AG09319 (cell line): ENCODE measurements at regions not wholly inside any gene's neighbourhood (a gene's known extent, or its start where the extent isn't known, plus 50 kb on each side); places are given as distances from the start of the nearest gene placed in this dataset.

Source experiments
- DNase-seq: peaks from one replicate; pipeline ENCODE4 v3.0.0-alpha.2; 2010; ENCODE audit warnings: low read depth; ENCODE audit errors: extremely low read depth
- TF ChIP-seq, protein P1 (sequence below): IDR thresholded peaks from 2 replicates; pipeline ENCODE4 v1.5.1; 2011; ENCODE audit warnings: low read depth, mild to moderate bottlenecking, inconsistent platforms, low read length, moderate library complexity

DNA sequence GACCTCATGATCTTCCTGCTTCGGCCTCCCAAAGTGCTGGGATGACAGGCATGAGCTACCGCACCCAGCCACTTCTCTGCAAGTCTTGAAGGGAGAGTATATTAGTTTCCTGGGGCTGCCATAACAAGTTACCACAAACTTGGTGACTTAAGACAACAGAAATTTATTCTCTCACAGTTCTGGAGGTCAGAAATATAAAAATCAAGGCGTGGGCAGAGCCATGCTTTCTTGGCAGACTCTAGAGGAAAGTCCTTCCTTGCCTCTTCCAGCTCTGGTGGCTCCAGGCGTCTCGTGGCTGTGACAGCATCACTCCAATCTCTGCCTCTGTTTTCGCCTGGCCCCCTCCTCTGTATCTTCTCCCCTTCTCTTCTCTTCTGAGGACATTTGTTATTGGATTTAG, 110.2 kb upstream of the NAV2 start:
- TF ChIP-seq, protein P1, sequence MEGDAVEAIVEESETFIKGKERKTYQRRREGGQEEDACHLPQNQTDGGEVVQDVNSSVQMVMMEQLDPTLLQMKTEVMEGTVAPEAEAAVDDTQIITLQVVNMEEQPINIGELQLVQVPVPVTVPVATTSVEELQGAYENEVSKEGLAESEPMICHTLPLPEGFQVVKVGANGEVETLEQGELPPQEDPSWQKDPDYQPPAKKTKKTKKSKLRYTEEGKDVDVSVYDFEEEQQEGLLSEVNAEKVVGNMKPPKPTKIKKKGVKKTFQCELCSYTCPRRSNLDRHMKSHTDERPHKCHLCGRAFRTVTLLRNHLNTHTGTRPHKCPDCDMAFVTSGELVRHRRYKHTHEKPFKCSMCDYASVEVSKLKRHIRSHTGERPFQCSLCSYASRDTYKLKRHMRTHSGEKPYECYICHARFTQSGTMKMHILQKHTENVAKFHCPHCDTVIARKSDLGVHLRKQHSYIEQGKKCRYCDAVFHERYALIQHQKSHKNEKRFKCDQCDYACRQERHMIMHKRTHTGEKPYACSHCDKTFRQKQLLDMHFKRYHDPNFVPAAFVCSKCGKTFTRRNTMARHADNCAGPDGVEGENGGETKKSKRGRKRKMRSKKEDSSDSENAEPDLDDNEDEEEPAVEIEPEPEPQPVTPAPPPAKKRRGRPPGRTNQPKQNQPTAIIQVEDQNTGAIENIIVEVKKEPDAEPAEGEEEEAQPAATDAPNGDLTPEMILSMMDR, result no peak
- no peak for DNase-seq

DNA sequence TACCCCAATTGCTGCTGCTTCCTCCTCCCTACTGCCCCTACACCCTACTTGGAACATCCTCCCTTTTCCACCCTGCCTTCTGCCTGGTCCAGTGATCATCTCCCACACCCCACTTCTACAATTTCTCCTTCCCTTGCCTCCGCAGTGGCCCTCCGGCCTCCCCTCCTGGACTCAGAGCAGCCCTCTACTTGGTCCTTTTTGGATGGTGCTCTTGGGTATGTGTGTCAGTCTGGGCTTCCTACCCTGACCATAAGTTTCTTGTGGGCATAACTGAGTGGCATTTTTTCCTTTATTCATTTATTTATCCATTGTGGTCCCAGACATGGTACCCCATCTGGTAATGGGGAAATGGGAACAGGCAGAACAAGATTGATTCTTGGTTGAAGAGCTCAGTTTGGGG, 111.4 kb upstream of the NAV2 start:
- no peak for DNase-seq
- TF ChIP-seq, protein P1, result no peak

DNA sequence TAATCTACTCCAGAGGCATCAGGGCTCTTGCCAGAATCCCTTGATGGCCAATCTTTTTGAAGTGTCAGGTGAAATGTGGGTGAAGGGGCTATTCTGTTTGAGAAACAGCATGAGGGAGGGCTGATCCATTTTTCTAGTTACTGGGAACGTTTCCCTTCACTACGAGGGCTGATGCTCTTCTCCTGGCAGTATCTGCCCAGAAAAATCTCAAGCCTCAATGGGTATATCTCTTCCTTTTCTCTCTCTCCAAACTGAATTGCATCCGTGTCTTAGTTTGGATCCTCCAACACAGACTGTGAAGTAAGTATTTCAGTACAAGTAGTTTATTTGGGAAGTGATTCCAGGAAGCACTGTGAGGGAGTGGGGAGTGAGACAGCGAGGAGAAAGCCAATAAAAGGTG, 113.0 kb upstream of the NAV2 start:
- TF ChIP-seq, protein P1, result no peak
- DNase-seq, result no peak

DNA sequence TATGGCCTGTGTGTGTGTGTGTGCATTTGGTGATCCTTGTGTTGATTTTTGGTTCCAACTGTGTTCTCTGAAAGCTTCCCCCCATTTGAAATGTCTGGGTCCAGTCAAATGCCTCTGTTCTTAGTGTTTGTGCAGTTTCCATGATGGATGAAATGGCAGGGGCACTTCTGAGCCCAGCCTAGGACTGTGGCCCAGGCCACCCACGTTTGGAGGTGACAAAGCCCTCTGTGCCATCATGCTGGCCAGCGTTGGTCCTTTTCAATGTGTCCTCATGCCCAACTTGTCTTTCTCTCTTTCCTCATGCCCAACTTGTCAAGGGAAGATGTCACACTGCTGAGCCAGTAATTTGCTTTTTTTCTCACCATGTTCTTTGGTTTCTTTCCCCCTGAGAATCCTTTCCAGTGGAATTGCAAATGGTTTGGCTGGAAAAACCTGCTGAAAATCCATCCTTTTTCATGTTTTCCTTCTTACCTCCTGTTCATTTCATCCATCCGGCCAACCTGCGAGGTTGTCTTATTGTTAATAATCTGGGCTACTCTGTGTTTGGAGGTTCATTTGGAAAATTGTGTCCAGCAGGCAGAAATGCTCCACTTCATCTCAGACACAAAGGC, 113.7 kb upstream of the NAV2 start:
- TF ChIP-seq, protein P1, result no peak
- DNase-seq, result no peak

DNA sequence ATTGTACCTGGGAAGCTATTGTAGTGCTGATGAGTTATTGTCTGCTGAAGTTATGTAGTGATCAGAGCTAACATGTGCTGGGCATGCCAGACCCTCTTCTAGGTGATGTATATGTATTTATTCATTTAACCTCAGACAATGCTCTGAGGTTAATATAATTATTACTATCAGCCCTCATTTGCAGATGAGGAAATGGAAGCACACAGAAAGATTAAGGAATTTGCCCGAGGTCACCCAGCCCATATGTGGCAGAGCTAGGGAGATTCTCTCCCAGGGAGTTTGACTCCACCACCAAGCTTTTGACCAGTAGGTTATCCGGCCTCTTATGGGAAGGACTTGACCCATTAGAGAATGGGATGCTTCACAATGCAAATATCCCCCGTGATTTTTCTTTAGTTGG, 114.2 kb upstream of the NAV2 start:
- TF ChIP-seq, protein P1, result no peak
- no peak for DNase-seq

DNA sequence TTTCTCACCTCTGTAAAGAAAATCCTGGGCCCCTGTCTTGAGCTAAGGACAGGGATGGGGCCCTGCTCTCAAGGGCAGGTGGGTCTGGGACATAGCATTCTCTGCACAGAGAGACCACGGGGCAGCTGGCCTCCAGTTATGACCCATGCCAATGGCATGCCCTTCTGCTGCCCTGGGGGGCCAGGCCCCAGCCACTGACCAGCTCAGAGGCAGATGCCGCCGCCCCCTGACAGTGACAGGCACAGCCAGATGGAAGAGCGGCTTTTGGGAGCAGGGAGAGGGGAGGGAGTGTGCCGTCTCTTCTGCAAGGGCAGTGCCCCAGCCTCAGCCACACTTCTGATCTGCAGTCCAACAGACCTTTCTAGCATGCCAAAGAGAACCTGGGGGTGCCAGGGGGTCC, 114.8 kb upstream of the NAV2 start:
- TF ChIP-seq, protein P1, result no peak
- no peak for DNase-seq

DNA sequence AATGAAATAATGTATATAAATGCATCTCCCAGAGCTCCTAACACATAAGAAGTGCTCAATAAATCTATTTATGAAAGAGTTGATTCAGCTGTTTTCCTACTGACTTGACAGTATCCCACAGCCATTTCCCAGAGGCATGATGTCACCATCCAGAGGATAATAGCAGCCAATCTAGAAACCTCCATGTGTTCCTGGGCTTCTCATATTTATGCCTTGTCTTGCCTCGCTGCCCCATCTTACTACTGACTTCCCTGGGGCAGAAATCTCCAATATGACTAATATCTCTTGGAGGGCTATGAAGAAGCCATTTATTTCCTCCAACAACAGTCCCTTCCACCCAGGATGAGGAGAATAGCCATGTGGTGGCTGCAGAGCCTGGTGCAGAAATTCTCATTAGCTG, 115.4 kb upstream of the NAV2 start:
- no peak for DNase-seq
- TF ChIP-seq, protein P1, result no peak
